H9 (cell line): ENCODE measurements at regions not wholly inside any gene's neighbourhood (a gene's known extent, or its start where the extent isn't known, plus 50 kb on each side); places are given as distances from the start of the nearest gene placed in this dataset.

Experiments
- DNase-seq: peaks from one replicate; pipeline ENCODE4 v3.0.0-alpha.2; 2017
- H2AFZ ChIP-seq: one replicate; pipeline ENCODE4 v1.6.1; 2013; ENCODE audit warnings: mild to moderate bottlenecking, low read length, control low read depth, moderate library complexity
- H2AK5ac ChIP-seq: 2 replicates; pipeline ENCODE4 v1.6.1; 2013; ENCODE audit warnings: low read length, control low read depth, mixed read lengths; ENCODE audit not compliant: insufficient read length
- H2BK120ac ChIP-seq: one replicate; pipeline ENCODE4 v1.6.1; 2013; ENCODE audit warnings: low read depth, mild to moderate bottlenecking, low read length, control low read depth, inconsistent platforms; ENCODE audit not compliant: poor library complexity, severe bottlenecking
- H2BK12ac ChIP-seq: 2 replicates; pipeline ENCODE4 v1.6.1; 2013; ENCODE audit warnings: low read length, control low read depth, mixed read lengths, low read depth; ENCODE audit not compliant: insufficient read length
- H2BK15ac ChIP-seq: 2 replicates; pipeline ENCODE4 v1.6.1; 2013; ENCODE audit warnings: low read depth, low read length, control low read depth
- H2BK20ac ChIP-seq: one replicate; pipeline ENCODE4 v1.6.1; 2013; ENCODE audit warnings: low read depth, mild to moderate bottlenecking, low read length, control low read depth, inconsistent platforms; ENCODE audit not compliant: poor library complexity, severe bottlenecking
- H2BK5ac ChIP-seq: 2 replicates; pipeline ENCODE4 v1.6.1; 2013; ENCODE audit warnings: low read length, control low read depth, mixed read lengths; ENCODE audit not compliant: insufficient read length
- H3K14ac ChIP-seq: 2 replicates; pipeline ENCODE4 v1.6.1; 2013; ENCODE audit warnings: low read length, control low read depth; ENCODE audit not compliant: insufficient read depth
- H3K18ac ChIP-seq: 2 replicates; pipeline ENCODE4 v1.6.1; 2013; ENCODE audit warnings: low read depth, mild to moderate bottlenecking, mixed read lengths, low read length, control low read depth; ENCODE audit not compliant: insufficient read length
- H3K23ac ChIP-seq: 2 replicates; pipeline ENCODE4 v1.6.1; 2013; ENCODE audit warnings: low read length, control low read depth, mixed read lengths, low read depth; ENCODE audit not compliant: insufficient read length
- H3K23me2 ChIP-seq: 2 replicates; pipeline ENCODE4 v1.6.1; 2013; ENCODE audit warnings: low read depth, mild to moderate bottlenecking, mixed read lengths, low read length, control low read depth; ENCODE audit not compliant: insufficient read length, poor library complexity, severe bottlenecking
- H3K27ac ChIP-seq: 2 replicates; pipeline ENCODE4 v1.5.1; 2013; ENCODE audit warnings: low read length, control low read depth, mixed read lengths, low read depth; ENCODE audit not compliant: insufficient read length
- H3K27me3 ChIP-seq: 2 replicates; pipeline ENCODE4 v1.6.1; 2013; ENCODE audit warnings: low read length, control low read depth, inconsistent platforms; ENCODE audit not compliant: insufficient read depth
- H3K4ac ChIP-seq: 2 replicates; pipeline ENCODE4 v1.6.1; 2013; ENCODE audit warnings: low read depth, mild to moderate bottlenecking, control low read depth, inconsistent platforms, low read length, moderate library complexity
- H3K4me1 ChIP-seq: 2 replicates; pipeline ENCODE4 v1.6.1; 2013; ENCODE audit warnings: low read length, control low read depth, inconsistent platforms; ENCODE audit not compliant: insufficient read depth
- H3K4me2 ChIP-seq: 2 replicates; pipeline ENCODE4 v1.6.1; 2013; ENCODE audit warnings: low read length, control low read depth, mixed read lengths; ENCODE audit not compliant: insufficient read length, insufficient read depth
- H3K56ac ChIP-seq: 2 replicates; pipeline ENCODE4 v1.6.1; 2013; ENCODE audit warnings: low read depth, mild to moderate bottlenecking, mixed read lengths, low read length, control low read depth; ENCODE audit not compliant: insufficient read length
- H3K79me1 ChIP-seq: 2 replicates; pipeline ENCODE4 v1.6.1; 2013; ENCODE audit warnings: low read depth, mild to moderate bottlenecking, moderate library complexity, low read length, control low read depth, inconsistent platforms; ENCODE audit not compliant: insufficient read depth, poor library complexity, severe bottlenecking
- H3K79me2 ChIP-seq: 2 replicates; pipeline ENCODE4 v1.6.1; 2013; ENCODE audit warnings: low read length, control low read depth, inconsistent platforms; ENCODE audit not compliant: insufficient read depth
- H3K9ac ChIP-seq: 2 replicates; pipeline ENCODE4 v1.6.1; 2013; ENCODE audit warnings: low read length, control low read depth, mixed read lengths; ENCODE audit not compliant: insufficient read length; ENCODE audit errors: extremely low read depth
- H3K9me3 ChIP-seq: one replicate; pipeline ENCODE4 v1.6.1; 2013; ENCODE audit warnings: low read depth, low read length, inconsistent platforms; ENCODE audit not compliant: control insufficient read depth
- H3T11ph ChIP-seq: one replicate; pipeline ENCODE4 v1.6.1; 2013; ENCODE audit warnings: mild to moderate bottlenecking, low read length, control low read depth, inconsistent platforms
- H4K20me1 ChIP-seq: one replicate; pipeline ENCODE4 v1.6.1; 2013; ENCODE audit not compliant: control insufficient read depth, insufficient read length, insufficient read depth
- H4K5ac ChIP-seq: 2 replicates; pipeline ENCODE4 v1.6.1; 2013; ENCODE audit warnings: low read depth, mild to moderate bottlenecking, mixed read lengths, low read length, control low read depth; ENCODE audit not compliant: insufficient read length
- H4K8ac ChIP-seq: replicated peaks from 2 replicates; pipeline ENCODE4 v1.6.1; 2013; ENCODE audit warnings: low read length, control low read depth, mixed read lengths, low read depth; ENCODE audit not compliant: insufficient read length
- H4K91ac ChIP-seq: 2 replicates; pipeline ENCODE4 v1.6.1; 2013; ENCODE audit warnings: low read depth, mild to moderate bottlenecking, moderate library complexity, mixed read lengths, low read length, control low read depth; ENCODE audit not compliant: insufficient read length
- H3K27ac Mint-ChIP-seq, 3 experiments: 2 replicates in 2 of 3; 3 replicates in 1 of 3; pipeline ENCODE4 v1.8.0; 2020 to 2021; ENCODE audit warnings: mixed read lengths in 3 of 3, mild to moderate bottlenecking in 1 of 3, moderate library complexity in 1 of 3
- H3K27me3 Mint-ChIP-seq: 2 replicates; pipeline ENCODE4 v1.8.0; 2021; ENCODE audit warnings: low read depth, mild to moderate bottlenecking, moderate library complexity, mixed read lengths
- H3K36me3 Mint-ChIP-seq, 3 experiments: 2 replicates in 2 of 3; 3 replicates in 1 of 3; pipeline ENCODE4 v1.8.0; 2020 to 2021; ENCODE audit warnings: low read depth in 3 of 3, mixed read lengths in 3 of 3; ENCODE audit not compliant: insufficient read depth in 1 of 3
- H3K4me1 Mint-ChIP-seq, 2 experiments: 2 replicates each; pipeline ENCODE4 v1.8.0; 2020; ENCODE audit warnings: mixed read lengths in 2 of 2
- H3K4me3 Mint-ChIP-seq, 2 experiments: 2 replicates in 1 of 2; 3 replicates in 1 of 2; pipeline ENCODE4 v1.8.0; 2020 to 2021; ENCODE audit warnings: mild to moderate bottlenecking in 2 of 2, mixed read lengths in 2 of 2, moderate library complexity in 1 of 2
- H3K9me3 Mint-ChIP-seq, 2 experiments: 2 replicates in 1 of 2; 3 replicates in 1 of 2; pipeline ENCODE4 v1.8.0; 2020; ENCODE audit warnings: mild to moderate bottlenecking in 2 of 2, mixed read lengths in 2 of 2, moderate library complexity in 1 of 2
- WGBS: extraction: QIAGEN DNeasy Blood & Tissue Kit; methylation state at CpG from one replicate; pipeline ENCODE4 v1.1.7; 2013; ENCODE audit warnings: missing lambda C conversion rate, low lambda C conversion rate, mixed read lengths; ENCODE audit not compliant: insufficient read length; ENCODE audit errors: extremely low coverage; 5-methylcytosine and 5-hydroxymethylcytosine counted together
- TF ChIP-seq, protein P1 (sequence below): fragments of 200-600 bp; sonication (generic); conservative IDR thresholded peaks from 3 replicates; pipeline ENCODE4 v1.8.0; 2021; ENCODE audit warnings: antibody characterized with exemption, mild to moderate bottlenecking

DNA sequence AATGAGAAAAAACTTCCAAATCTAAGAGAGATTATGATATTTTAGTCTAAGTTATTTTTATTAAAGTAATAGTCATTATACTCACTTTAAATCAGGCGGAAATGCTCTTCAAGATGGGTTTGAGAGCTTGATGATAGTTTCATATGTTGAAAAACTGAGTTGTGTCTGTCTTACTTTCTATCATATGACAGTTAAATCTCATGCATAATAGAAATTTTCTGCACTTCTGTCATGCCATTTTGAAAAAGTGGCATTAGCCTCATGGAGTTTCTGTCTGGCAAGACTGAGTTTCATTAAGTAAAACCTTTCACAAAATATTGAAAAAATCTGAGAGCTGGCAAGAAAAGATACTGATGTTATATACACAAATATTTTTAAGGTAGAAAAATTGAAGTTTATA lies 511.8 kb downstream of the EPHA3 start:
- Histone ChIP-seq H3T11ph (no peak overlapping the region), H3K79me1 (no peaks in the 10 kb centered on the region), H2BK20ac (no peak overlapping the region), H2BK120ac (no peak overlapping the region), H3K4me1 (no peaks in the 10 kb centered on the region), H2BK15ac (no peak overlapping the region), H4K91ac (no peak overlapping the region), H3K56ac (no peak overlapping the region), H4K20me1 (no peaks in the 10 kb centered on the region), H3K4me2 (no peak overlapping the region), H3K27ac (no peak overlapping the region), H2BK5ac (no peak overlapping the region), H3K4ac (no peak overlapping the region), H3K18ac (no peak overlapping the region), H2AFZ (no peak overlapping the region), H2AK5ac (no peak overlapping the region), H2BK12ac (no peak overlapping the region), H3K9me3 (no peaks in the 10 kb centered on the region), H3K27me3 (no peaks in the 10 kb centered on the region), H4K5ac (no peak overlapping the region), H3K23ac (no peak overlapping the region), H3K23me2 (no peaks in the 10 kb centered on the region), H3K14ac (no peak overlapping the region), H4K8ac (no peak overlapping the region), H3K79me2 (no peaks in the 10 kb centered on the region), H3K9ac (no peak overlapping the region)
- Mint-ChIP-seq H3K9me3 (no peaks in the 10 kb centered on the region), H3K36me3 (no peaks in the 10 kb centered on the region), H3K4me1 (peaks cover 7% of the 10 kb centered on the region in 2 experiments), H3K27me3 (no peaks in the 10 kb centered on the region), H3K4me3 (no peak overlapping the region), H3K27ac (no peak overlapping the region)
- no peak for DNase-seq
- WGBS: no CpG with 5 or more reads among the region's 1 CpG
- TF ChIP-seq, protein P1, sequence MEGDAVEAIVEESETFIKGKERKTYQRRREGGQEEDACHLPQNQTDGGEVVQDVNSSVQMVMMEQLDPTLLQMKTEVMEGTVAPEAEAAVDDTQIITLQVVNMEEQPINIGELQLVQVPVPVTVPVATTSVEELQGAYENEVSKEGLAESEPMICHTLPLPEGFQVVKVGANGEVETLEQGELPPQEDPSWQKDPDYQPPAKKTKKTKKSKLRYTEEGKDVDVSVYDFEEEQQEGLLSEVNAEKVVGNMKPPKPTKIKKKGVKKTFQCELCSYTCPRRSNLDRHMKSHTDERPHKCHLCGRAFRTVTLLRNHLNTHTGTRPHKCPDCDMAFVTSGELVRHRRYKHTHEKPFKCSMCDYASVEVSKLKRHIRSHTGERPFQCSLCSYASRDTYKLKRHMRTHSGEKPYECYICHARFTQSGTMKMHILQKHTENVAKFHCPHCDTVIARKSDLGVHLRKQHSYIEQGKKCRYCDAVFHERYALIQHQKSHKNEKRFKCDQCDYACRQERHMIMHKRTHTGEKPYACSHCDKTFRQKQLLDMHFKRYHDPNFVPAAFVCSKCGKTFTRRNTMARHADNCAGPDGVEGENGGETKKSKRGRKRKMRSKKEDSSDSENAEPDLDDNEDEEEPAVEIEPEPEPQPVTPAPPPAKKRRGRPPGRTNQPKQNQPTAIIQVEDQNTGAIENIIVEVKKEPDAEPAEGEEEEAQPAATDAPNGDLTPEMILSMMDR: no peak
